ENCODE measurements at regions not wholly inside any gene's neighbourhood (a gene's known extent, or its start where the extent isn't known, plus 50 kb on each side); places are given as distances from the start of the nearest gene placed in this dataset.

DNA sequence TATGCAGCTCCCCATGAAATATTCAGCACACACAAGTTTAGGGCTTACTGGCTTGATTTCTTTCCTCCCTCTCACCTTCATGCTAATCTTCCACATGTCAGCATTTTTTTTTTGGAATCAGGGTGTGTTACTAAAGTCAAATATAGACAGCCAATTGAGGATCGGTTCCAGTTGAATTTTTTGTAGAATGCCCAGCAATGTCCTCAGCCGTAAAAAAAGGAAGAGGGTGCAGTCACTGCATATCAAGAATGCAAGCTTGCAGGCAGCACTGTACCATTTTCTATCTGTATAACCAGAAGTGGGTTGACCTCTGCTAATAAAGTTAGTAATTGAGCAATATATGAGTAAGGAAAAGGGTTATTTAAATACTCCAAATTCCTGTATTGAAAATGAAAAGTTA, 51.4 kb upstream of the CHMP2B start:
- no peak for DNase-seq

DNA sequence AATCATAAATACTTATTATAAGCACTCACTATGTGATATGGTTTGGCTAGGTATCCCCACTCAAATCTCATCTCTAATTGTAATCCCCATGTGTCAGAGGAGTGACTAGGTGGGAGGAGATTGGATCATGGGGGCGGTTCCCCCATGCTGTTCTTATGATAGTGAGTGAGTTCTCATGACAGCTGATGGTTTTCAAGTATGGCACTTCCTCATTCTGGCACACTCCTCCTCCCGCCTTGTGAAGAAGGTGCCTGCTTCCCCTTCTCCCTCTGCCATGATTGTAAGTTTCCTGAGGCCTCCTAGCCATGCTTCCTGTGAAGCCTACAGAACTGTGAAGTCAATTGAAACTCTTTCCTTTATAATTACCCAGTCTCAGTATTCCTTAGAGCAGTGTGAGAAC, 53.3 kb upstream of the CHMP2B start:
- DNase-seq = no peak

DNA sequence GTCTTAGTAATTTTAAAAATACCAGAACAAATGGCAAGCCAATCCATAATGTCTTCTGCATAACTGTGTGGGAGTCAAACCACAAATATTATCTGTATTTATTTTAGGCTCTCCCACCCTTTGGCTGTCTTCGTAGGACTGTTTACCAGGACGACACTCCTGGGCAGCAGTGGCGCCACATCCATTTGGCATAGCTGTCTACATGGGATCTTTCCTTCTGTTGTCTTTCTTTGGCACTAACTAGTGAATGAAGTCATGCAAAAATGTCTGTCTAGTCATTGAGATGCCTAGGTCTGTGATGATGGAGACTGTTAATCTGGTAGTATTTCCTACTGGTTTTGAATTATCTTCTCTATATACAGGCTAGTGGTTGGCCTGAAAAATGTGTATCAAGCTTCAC, 54.0 kb upstream of the CHMP2B start:
- DNase-seq = no peak

DNA sequence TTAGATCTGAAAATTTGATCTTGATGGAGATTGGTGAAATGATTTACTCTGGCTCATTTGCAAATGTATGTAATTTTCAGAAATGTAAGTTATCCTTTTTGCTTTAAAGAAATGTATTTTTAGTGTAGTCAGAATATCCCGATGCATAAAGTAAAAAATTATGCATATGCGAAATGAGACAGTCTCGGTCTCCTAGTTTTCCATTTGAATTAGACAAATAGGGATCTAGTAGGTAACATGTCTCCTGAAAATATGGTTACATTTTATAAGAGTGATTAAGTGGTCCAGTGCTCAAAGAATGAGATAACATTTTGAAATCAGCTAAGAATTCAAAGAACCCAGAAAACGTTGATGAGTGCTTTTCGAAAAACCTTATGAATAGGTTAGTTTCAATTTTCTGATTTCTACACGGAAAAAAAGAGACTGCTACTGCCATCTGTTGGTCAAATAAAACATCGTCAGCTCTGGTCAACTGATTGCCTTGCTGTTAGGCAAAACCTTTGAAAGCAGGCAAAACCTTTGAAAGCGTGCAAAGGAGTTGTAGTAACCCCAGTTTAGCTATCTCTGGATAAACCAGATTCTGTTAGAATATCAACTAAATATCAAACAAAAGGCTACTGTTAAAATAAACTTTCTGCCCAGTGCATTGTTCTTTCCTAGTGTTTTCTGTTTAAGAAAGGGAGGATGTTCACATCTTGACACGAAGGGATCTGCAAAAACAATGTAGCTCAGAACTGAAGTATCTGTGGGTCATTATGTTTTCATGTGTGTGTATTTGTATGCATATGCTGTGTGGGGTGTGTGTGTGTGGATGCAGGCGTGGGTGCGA, 59.3 kb upstream of the CHMP2B start:
- peak; percentile 4 to 22 for DNase-seq

DNA sequence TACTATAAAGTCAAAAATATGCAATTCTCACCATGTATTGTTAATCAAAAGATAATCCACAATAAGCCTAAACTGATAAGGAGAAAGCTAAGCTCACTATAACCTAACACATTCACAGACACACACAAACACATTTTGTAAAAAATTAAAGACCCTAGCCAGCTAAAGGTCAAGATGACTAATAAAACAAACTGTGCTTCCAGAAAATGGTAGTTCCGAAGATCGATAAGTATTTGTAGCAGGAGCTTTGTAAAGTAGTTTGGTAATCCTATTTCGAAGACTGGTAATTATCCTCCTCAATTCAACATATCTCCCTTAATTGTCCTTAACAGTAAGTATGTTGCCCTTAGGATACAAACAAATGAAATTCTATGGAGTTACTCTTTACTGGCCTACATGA, 62.9 kb upstream of the CHMP2B start:
- no peak for DNase-seq

DNA sequence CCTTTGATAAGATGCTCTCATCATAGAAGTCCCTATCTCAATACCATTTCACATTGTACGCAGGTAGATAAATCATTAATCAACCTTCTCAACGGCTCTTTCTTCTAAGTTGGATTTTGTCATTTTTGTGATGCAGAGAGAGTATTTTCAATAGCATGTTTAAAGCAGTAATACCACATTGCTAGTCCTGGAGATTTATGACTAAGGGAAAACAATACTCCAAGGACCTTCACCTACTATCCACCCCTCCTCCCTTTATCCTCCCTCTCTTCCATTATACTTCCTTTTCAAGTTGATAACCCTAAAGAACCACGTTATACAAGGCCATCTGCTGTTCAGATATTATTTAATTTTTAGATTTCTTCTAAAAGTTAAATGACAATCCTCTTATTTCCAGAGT, 65.3 kb upstream of the CHMP2B start:
- no peak for DNase-seq

DNA sequence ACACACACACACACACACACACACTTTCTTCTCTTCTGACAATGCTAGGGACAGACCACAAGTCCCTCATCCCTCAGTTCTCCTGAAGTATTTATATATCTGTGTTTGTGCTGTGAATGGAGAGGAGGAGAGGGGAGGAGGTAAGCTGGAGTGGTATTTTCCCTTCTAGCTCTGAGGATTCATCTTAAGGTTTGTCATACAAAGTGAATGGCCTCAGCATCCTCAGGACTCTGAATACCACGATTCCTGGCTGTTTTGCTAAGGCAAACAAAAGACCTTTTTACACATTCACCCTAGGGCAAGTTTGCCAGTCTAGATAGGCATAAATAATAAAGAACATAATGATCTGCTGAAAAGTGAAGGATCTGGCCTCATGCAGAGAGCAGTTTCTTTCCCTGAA, 65.7 kb upstream of the CHMP2B start:
- DNase-seq = no peak

DNA sequence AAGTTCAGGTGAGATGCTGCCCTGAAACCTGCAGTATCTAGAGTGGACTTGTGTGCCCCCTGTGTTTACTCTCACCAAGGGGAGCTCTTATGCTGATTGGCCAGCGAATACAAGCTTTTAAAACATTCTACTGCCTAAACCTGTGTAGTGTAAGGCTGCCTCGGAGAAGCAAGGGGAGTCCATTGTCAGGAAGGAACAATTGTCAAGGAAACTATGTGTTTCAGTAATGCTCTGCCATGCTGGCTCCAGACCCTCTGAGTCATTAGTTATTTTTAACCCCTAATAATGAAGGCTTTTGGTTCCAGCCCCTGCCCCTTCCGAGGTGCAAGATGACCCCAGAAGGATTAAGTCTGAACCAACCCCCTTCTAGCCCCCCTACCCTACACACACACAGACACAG, 66.1 kb upstream of the CHMP2B start:
- no peak for DNase-seq

DNA sequence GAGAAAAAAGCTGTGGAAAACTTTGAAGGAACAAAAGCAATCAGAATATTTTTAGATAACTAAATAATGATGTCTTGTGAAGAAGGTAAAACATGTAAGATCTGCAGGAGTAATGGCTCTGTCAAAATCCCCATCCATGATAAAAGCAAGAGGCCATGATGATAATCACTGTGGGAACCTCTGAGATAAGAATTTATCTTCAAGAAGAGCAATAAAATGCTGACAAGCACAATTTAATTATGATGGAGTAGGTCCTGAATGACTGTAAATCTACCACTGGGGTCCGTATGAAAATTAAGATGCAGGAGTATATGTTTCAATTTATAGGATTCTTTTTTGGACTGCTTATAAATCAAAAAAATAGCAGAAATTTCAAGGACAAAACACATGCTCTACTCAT, 68.3 kb upstream of the CHMP2B start:
- DNase-seq = no peak

DNA sequence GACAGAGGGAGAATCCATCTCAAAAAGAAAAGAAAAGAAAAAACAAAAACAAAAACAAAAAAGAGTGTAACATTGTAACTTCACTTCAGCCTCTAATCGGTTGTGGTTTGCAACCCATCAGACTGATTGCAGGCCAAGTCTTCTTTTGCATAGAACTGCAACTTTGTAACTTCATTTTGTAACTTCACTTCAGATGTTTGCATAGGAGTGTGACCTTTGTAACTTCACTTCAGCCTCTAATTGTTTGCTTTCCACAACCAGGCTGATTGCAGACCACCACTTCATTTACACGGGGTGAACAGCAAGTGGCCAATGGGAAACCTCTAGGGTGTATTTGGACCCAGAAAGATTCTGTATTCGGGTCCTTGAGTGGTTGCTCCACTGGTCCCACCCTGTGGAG, 79.1 kb upstream of the CHMP2B start:
- no peak for DNase-seq

DNA sequence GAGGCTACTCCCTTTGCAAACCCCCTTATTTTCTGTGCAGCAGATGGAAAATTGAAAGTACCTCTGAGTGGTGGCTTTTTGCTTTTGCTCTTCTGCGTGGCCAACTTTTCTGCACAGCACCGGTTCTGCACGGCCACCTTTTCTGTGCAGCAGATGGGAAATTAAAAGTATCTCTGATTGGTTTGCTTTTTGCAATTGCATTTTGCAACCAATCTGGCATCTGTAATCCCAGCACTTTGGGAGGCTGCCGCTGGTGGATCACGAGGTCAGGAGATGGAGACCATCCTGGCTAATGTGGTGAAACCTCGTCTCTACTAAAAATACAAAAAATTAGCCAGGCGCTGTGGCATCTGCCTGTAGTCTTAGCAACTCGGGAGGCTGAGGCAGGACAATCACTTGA, 79.5 kb upstream of the CHMP2B start:
- no peak for DNase-seq

DNA sequence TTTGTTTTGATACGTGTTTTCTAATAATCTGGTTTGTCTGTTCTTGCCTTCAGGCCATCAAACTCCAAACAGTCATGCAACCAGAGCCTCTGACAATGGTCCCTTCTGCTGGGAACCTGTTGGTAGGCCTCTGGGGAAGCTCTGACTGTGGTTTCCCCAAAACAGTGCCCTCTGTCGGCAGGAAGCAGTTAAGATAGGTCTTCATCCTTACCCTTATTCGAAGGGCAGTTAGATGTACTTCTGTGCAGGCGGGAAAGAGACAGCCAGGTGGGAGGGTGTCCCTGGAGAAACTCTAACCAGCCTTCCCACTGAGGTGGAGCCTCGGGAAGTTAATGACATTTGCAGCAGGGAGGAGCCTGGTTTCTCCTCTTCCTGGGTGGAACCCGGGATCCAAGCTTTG, 81.6 kb upstream of the CHMP2B start:
- peak in 1 of 2 donors; percentile 4 for DNase-seq

DNA sequence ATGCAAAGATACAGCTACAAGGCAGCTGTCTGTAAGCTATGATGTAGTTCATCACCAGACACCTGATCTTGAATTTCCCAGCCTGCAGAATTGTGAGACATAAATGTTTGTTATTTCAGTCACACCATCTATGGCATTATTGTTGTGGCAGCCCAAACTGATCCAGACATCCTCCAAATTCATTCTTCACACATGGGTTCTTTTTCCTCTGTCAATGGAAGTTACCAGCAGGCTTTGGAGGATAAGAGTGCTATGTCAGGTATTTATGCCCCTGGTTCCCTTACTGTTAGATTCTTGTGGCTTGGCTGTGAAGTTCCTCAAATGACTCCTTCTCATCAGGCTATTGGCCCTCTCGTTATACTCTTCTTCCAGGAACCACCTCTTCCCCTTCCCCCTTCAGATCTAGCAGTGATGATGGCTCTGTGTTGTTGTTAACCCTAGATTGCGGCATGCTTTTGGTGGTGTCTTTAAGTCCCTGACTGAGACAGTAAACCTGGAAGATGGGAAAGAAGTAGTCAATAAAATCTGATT, 91.0 kb upstream of the CHMP2B start:
- DNase-seq = no peak

DNA sequence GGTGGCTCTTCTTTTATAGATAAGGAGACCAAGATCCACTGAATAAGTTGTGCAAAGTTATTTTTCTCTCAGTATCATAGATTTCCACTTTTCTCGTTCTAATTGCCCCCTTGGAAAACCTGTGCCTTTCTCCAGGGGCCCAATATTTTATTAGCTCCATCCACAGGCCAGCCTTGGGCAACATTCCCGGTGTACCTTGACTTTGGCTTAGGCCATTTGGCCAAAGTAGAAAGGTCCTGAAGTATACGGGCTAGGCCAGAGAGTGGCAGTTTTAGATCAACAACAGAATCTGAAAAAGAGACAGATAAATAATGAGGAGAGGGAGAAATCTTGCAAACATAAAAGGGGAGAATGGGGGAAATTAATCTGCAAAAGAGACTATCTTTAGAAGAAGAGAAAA, 91.7 kb upstream of the CHMP2B start:
- no peak for DNase-seq

DNA sequence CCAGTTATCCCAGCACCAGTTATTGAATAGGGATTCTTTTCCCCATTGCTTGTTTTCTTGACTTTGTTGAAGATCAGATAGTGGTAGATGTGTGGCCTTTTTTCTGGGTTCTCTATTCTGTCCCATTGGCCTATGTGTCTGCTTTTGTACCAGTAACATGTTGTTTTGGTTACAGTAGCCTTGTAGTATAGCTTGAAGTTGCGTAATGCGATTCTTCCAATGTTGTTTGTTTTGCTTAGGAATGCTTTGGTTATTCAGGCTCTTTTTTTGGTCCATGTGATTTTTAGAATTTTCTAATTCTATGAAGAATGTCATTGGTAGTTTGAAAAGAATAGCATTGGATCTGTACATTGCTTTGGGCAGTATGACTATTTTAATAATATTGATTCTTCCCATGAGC, 94.3 kb upstream of the CHMP2B start:
- no peak for DNase-seq

DNA sequence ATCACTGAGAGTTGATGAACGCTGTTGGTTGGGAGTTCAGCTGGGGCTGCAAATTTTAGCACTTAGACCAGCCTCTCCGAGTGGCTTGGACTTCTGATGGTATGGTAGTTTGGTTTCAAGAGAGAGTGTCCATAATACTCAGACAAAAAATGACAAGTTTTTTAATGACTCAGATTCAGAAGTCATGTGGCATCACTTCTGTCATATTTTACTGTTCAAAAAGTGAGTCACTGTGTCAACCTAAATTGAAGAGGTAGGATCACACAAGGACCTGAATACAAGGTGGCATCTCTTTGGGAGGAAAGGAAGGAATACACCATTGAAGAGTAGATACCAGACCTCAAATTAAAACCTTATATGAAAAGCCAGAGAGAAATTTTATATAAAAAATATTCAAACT, 99.1 kb upstream of the CHMP2B start:
- DNase-seq = no peak

DNA sequence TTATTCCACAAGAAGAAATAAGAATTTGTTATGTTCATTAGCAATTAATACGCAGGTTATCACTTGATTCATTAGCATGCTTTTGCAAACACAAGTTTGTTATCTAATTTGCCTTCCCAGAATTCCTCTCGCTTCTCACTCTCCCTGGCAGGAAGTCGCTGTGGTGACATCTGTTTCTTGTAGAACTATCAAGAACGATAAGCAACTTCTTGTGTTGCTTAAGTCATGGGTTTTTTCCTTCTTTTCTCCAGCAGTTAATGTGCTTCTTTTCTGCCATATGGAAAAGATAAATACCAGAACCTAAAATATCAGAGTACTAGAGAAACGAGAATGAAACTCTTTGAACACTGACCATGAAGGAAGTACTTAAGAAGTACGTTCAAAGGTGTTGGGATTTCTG, 99.8 kb upstream of the CHMP2B start:
- no peak for DNase-seq

DNA sequence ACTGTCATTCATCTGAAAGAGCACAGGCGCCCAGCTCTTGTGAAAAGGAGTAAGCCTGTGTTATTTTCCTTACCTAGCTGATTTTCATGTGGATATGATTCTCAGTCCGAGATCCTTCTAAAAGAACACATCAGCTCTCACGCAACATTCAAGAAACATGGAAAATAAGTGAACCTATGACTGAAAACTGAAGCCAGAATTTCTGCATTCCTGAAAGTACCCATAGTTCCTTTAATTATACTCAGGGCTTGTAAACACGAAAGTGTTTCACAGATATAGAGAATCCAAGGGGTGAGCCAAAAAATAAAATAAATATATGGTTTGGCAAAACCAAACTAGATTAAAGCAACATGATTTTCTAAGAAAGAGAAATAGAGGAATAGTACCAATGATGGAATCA, 100.8 kb upstream of the CHMP2B start:
- no peak for DNase-seq

DNA sequence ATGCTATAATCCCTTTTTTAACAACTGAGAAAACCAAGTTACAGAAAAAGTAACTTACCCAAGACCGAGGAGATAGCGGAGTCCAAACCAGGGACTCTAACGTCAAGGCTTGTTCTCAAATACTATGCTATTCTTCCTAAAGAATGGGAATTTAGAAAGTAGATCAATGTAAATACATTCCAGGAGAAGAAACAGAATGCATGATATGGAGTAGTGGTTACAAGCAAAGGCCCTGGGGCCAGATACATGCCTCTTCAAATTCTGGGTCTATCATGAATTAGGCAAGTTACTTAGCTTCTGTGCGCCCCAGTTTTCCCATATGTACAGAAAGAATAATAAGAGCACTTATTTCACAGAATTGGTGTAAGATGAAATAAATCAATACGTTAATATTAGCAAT, 102.0 kb upstream of the CHMP2B start:
- DNase-seq = no peak

DNA sequence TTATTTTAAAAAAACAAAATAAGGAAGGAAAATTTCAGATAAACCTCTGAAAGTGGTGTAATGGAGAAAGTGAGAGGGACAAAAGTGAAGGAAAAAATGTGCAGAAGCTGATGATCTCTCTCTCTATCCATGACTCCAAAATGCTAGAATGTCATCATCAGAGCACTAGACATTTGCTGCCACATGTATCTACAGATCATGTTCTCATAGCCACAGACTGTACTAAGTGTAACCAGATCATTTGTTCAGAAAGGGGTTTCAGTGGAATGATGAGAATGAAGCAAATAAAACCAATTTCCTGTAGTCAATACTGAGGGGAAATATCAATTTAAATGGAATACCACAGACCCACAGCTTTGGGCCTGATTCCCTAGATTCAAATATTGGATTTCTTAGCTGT, 104.3 kb upstream of the CHMP2B start:
- DNase-seq = no peak

DNA sequence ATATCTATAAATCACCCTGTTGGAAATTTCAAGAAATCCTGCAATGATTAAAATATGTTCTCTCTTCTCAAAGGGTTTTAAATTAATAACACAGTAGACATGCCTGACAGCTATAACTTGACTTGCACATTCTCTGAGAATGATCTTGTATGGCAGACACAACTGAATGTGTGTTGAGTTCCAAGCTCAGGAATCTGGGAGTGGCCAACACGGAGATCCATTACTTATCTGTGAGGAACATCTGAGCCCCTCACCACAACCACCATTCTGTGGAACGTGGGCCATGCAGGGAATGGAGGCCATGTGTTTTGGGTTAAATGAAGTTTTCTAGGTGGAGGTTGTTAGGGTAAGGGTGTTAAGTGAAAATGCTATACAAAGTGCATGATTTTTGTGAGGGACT, 105.3 kb upstream of the CHMP2B start:
- DNase-seq = no peak

DNA sequence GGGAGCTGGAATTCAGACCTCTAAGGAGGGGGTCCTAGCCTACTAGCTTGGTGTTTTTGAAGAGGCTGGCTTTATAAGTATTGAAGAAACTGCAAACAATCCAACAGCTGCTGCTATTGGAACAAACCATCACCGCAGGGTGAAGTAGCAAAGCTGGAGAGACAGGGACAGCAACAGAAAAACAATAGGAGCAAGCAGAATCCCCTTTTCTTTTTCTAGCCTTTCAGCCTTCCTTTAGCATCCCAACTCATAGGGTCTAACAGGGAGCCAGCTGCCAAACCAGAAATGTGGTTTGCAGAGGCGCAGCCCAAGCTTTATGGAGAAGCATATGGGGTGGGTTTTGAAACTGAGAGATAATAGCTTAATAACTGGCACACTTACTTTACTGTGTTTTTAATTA, 106.2 kb upstream of the CHMP2B start:
- DNase-seq = no peak

DNA sequence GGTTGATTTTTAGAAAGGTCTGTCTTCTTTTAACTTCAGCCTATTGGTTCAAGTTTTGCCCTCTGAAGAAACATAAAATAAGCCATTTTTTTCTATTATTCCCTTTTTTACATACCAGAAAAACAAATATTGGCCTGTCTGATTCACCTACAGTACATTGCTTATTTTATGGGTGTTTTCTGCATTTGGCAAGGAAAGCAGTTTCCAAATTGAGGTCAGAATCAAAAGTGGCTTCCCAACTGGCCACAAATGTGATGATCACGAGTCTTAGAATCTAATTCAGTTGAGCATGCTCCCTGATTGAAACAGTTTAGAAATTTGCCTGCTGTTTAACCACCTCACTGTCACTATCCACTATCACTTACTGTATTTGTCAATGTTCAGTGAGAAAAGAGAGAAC, 106.9 kb upstream of the CHMP2B start:
- no peak for DNase-seq

DNA sequence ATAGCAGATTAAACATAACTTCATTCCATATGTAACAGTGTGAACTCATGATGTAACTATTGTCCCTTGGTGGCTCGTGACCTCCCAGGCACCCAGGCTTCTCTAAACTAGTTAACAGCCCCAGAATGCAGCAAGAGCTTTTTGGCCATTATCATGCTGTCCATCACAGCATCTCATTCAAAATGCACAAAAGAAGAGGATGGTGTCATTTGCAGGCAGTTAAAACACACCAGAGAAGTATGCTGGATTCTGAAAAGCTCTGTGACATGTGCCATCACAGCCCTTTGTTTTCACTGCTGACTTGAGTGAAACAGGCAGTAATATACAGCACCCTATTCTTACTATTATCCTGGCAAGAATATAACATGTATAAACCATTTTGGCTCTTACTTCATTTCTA, 117.6 kb upstream of the CHMP2B start:
- DNase-seq = no peak

Data from stimulated activated CD4-positive, alpha-beta T cell treated with anti-CD3 and anti-CD28 coated beads, Interleukin-2, amount 100 ng/mL, for 24 hours (primary cell).